ENCODE measurements at regions not wholly inside any gene's neighbourhood (a gene's known extent, or its start where the extent isn't known, plus 50 kb on each side); places are given as distances from the start of the nearest gene placed in this dataset.

DNA sequence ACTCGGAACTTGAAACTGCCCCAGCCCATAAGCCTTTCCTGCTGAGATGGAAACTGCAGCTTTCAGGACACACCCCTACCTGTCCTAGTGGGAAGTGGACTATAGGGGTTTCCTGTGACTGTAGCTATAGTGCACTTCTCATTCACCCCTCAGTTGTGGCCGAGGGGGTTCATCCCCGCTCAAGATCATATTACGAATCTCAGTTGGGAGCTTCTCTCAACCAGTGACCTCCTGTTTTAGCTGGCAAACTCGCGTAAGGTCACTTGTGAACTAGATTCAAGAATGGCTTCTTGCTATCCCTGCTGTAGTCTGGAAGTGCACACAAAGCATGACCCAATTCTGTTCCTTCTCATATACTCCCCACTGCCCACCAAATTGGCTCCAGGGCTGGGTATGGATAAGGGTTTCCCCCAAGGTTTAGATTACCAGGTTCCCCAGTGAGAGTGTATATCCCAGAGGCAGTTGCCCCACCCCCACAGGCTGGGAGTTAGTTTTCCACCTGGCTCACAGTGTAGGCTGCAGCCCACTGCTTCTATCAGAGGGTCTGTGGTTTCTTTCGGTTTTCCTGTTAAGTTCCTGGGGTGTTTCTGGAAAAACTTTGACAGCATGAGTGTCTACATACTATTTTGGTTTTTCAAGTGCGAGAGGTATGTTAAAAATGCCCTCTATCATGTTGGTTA lies 812.9 kb downstream of the JRKL start:
- TF ChIP-seq E2F6 (IDR thresholded peaks at IDR 0.05; ENCODE audit: borderline replicate concordance in 1 of 2, extremely low read depth in 1 of 2, insufficient read depth in 1 of 2, insufficient read length in 1 of 2, low read depth in 1 of 2, low read length in 1 of 2, poor library complexity in 1 of 2, severe bottlenecking in 1 of 2) (no peak), CBX2 (IDR thresholded peaks at IDR 0.05; ENCODE audit: insufficient read depth, low read length, poor library complexity, severe bottlenecking) (no peak)

All from K562 (cell line).